GM12878 (cell line): ENCODE measurements at regions not wholly inside any gene's neighbourhood (a gene's known extent, or its start where the extent isn't known, plus 50 kb on each side); places are given as distances from the start of the nearest gene placed in this dataset.

Source experiments
- ATAC-seq: fragments of 200-7000 bp; cut with Tn5 transposase; 3 replicates; pipeline ENCODE4 v1.9.1; 2020; ENCODE audit warnings: mild to moderate bottlenecking, moderate library complexity
- BruUV-seq: library from RNA; stranded (reverse); fragments of 400-500 nt; replicated peaks from 2 replicates; lab custom pipeline; 2021; lab: Mats Ljungman, UMichigan
- CTCF ChIA-PET: fragments of 300-600 bp; sonication (Branson Sonifier 250); formaldehyde crosslinking; extraction: SDS; loops from one replicate; lab custom pipeline; 2021; ENCODE audit warnings: inconsistent platforms; lab: Yijun Ruan, JAX
- POLR2A ChIA-PET: fragments of 350-600 bp; formaldehyde crosslinking; extraction: SDS; loops from one replicate; lab custom pipeline; 2021; ENCODE audit warnings: inconsistent platforms; lab: Charles Lee
- RAD21 ChIA-PET: fragments of 300-600 bp; sonication (Branson Sonifier 250); formaldehyde crosslinking; loops from one replicate; lab custom pipeline; 2023; ENCODE audit warnings: antibody characterized with exemption; ENCODE audit not compliant: unreplicated experiment; lab: Charles Lee
- SMC1A ChIA-PET: fragments of 300-600 bp; sonication (Branson Sonifier 250); formaldehyde crosslinking; loops from one replicate; lab custom pipeline; 2023; ENCODE audit not compliant: unreplicated experiment, uncharacterized antibody; lab: Charles Lee
- DNase-seq: peaks from one replicate; pipeline ENCODE4 v3.0.0-alpha.2; 2011; ENCODE audit warnings: low read depth, low spot score
- FAIRE-seq: peaks from 3 replicates; lab custom pipeline; 2011; peaks lifted over from hg19 to GRCh38; lab: Jason Lieb, UNC
- H2AFZ ChIP-seq: 2 replicates; pipeline ENCODE4 v1.6.0; 2011; ENCODE audit warnings: low read depth, low read length, control low read depth; ENCODE audit not compliant: control insufficient read depth
- H3K27ac ChIP-seq: 2 replicates; pipeline ENCODE4 v1.5.1; 2011; ENCODE audit warnings: control low read depth; ENCODE audit not compliant: control insufficient read depth, insufficient read depth
- H3K27me3 ChIP-seq, 2 experiments: replicated peaks in 1 of 2; 2 replicates each; pipeline versions ENCODE4 v1.6.0 to v1.6.1; 2011; ENCODE audit warnings: low read length in 1 of 2; ENCODE audit not compliant: control insufficient read depth in 2 of 2, insufficient read depth in 2 of 2
- H3K36me3 ChIP-seq, 2 experiments: 2 replicates each; pipeline ENCODE4 v1.5.1; 2011; ENCODE audit warnings: low read length in 1 of 2; ENCODE audit not compliant: control insufficient read depth in 2 of 2, insufficient read depth in 2 of 2
- H3K4me1 ChIP-seq: 2 replicates; pipeline ENCODE4 v1.6.1; 2011; ENCODE audit warnings: mild to moderate bottlenecking, low read length, moderate library complexity, mixed read lengths; ENCODE audit not compliant: control insufficient read depth, insufficient read depth
- H3K4me2 ChIP-seq: 2 replicates; pipeline ENCODE4 v1.6.0; 2011; ENCODE audit warnings: control low read depth; ENCODE audit not compliant: control insufficient read depth, insufficient read depth
- H3K4me3 ChIP-seq: fragments of 200-600 bp; sonication (generic); 2 replicates; pipeline ENCODE4 v1.5.1; 2016
- H3K79me2 ChIP-seq: 2 replicates; pipeline ENCODE4 v1.6.0; 2011; ENCODE audit warnings: low read length; ENCODE audit not compliant: control insufficient read depth, insufficient read depth
- H3K9ac ChIP-seq: 2 replicates; pipeline ENCODE4 v1.8.0; 2011; ENCODE audit warnings: low read length, control low read depth, mixed read lengths; ENCODE audit not compliant: control insufficient read depth, insufficient read depth
- H3K9me3 ChIP-seq: replicated peaks from 3 replicates; pipeline ENCODE4 v1.5.1; 2011; ENCODE audit warnings: mild to moderate bottlenecking, low read length; ENCODE audit not compliant: control insufficient read depth, insufficient read depth
- H4K20me1 ChIP-seq: 2 replicates; pipeline ENCODE4 v1.6.0; 2011; ENCODE audit not compliant: control insufficient read depth, insufficient read depth
- BHLHE40 ChIP-seq, 2 experiments: fragments of 450-650 bp in 1 of 2; IDR thresholded peaks; 2 replicates each; pipeline ENCODE4 v1.6.1; 2011 to 2017; ENCODE audit warnings: low read depth in 2 of 2, borderline replicate concordance in 1 of 2, improper control_type of control experiment in 1 of 2, low read length in 1 of 2, mild to moderate bottlenecking in 1 of 2
- KDM1A ChIP-seq: fragments of 200-600 bp; sonication (generic); IDR thresholded peaks from 2 replicates; pipeline ENCODE4 v1.6.1; 2016; ENCODE audit warnings: borderline replicate concordance
- KLF5 ChIP-seq: fragments of 450-650 bp; IDR thresholded peaks from 2 replicates; pipeline ENCODE4 v1.6.1; 2014; ENCODE audit warnings: mild to moderate bottlenecking; ENCODE audit not compliant: partially characterized antibody
- NFXL1 ChIP-seq: fragments of 450-650 bp; IDR thresholded peaks from 2 replicates; pipeline ENCODE4 v1.6.1; 2017; ENCODE audit warnings: antibody characterized with exemption, mild to moderate bottlenecking, borderline replicate concordance
- NR2F1 ChIP-seq: fragments of 450-650 bp; conservative IDR thresholded peaks from 2 replicates; pipeline ENCODE4 v1.6.1; 2017; ENCODE audit warnings: mild to moderate bottlenecking
- RBBP5 ChIP-seq: fragments of 200-600 bp; sonication (generic); conservative IDR thresholded peaks from 2 replicates; pipeline ENCODE4 v1.6.1; 2016
- RFX5 ChIP-seq: IDR thresholded peaks from 2 replicates; pipeline ENCODE4 v1.6.1; 2011; ENCODE audit warnings: low read depth, low read length, improper control_type of control experiment
- SIN3A ChIP-seq: IDR thresholded peaks from 2 replicates; pipeline ENCODE4 v1.6.1; 2012; ENCODE audit warnings: low read depth, low read length, improper control_type of control experiment
- SREBF1 ChIP-seq: IDR thresholded peaks from 2 replicates; pipeline ENCODE4 v1.6.1; 2012; ENCODE audit warnings: mild to moderate bottlenecking, low read length
- YBX1 ChIP-seq: fragments of 450-650 bp; IDR thresholded peaks from 2 replicates; pipeline ENCODE4 v1.6.1; 2016; ENCODE audit warnings: antibody characterized with exemption
- WGBS: methylation state at CpG from one replicate; pipeline ENCODE4 v1.1.6; 2016; ENCODE audit warnings: low lambda C conversion rate; ENCODE audit not compliant: insufficient replicate concordance, insufficient coverage; ENCODE audit errors: missing lambda C conversion rate; 5-methylcytosine and 5-hydroxymethylcytosine counted together
- in situ Hi-C: fragments of 300-500 bp; cut with MboI; formaldehyde crosslinking; loops from 9 replicates; pipeline ENCODE4 v1.14.3; 2018; ENCODE audit warnings: mixed read lengths
- intact Hi-C: fragments of 100-400 bp; cut with micrococcal nuclease; formaldehyde crosslinking; loops from one replicate; pipeline ENCODE4 v1.14.2; 2022; ENCODE audit not compliant: unreplicated experiment
- TF ChIP-seq, protein P1 (sequence below): IDR thresholded peaks from 2 replicates; pipeline ENCODE4 v1.6.1; 2012; ENCODE audit warnings: low read depth, low read length, improper control_type of control experiment
- TF ChIP-seq, protein P2 (sequence below): fragments of 450-650 bp; IDR thresholded peaks from 2 replicates; pipeline ENCODE4 v1.6.1; 2014; ENCODE audit warnings: mild to moderate bottlenecking
- TF ChIP-seq, protein P3 (sequence below): fragments of 450-650 bp; IDR thresholded peaks from 2 replicates; pipeline ENCODE4 v1.6.1; 2018; ENCODE audit warnings: borderline replicate concordance, mild to moderate bottlenecking; ENCODE audit not compliant: partially characterized antibody
- TF ChIP-seq, protein P4 (sequence below): fragments of 450-650 bp; IDR thresholded peaks from 2 replicates; pipeline ENCODE4 v1.6.1; 2017; ENCODE audit warnings: mild to moderate bottlenecking

DNA sequence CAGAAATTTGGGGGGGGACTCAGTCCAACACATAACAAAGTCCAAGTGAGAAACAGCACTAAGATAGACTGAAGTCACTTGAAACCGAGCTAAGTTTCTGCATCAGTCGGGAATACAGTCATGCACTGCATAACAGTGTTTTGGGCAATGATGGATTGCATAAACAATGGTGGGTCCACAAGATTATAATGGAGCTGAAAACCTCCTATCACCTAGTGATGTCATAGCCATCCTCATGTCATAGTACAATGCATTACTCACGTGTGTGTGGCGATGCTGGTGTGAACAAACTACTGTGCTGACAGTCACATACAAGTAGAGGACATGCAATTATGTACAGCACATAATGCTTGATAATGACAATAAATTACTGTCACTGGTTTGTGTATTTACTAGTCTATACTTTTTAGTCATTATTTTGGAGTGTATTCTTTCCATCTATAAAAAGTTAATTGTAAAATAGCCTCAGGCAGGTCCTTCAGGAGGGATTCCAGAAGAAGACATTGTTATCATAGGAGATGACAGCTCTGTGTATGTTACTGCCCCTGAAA is 154.5 kb upstream of the ECI2 start (continued):
- TF ChIP-seq, protein P1, sequence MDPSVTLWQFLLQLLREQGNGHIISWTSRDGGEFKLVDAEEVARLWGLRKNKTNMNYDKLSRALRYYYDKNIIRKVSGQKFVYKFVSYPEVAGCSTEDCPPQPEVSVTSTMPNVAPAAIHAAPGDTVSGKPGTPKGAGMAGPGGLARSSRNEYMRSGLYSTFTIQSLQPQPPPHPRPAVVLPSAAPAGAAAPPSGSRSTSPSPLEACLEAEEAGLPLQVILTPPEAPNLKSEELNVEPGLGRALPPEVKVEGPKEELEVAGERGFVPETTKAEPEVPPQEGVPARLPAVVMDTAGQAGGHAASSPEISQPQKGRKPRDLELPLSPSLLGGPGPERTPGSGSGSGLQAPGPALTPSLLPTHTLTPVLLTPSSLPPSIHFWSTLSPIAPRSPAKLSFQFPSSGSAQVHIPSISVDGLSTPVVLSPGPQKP = no peak
- no peak for TF ChIP-seq NR2F1
- no peak for TF ChIP-seq RFX5
- TF ChIP-seq, protein P2, sequence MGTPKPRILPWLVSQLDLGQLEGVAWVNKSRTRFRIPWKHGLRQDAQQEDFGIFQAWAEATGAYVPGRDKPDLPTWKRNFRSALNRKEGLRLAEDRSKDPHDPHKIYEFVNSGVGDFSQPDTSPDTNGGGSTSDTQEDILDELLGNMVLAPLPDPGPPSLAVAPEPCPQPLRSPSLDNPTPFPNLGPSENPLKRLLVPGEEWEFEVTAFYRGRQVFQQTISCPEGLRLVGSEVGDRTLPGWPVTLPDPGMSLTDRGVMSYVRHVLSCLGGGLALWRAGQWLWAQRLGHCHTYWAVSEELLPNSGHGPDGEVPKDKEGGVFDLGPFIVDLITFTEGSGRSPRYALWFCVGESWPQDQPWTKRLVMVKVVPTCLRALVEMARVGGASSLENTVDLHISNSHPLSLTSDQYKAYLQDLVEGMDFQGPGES = no peak
- TF ChIP-seq BHLHE40 (IDR thresholded peaks at IDR 0.05; ENCODE audit: borderline replicate concordance in 1 of 2, low read depth in 2 of 2, low read length in 1 of 2) = no peak
- TF ChIP-seq SREBF1 = no peak

DNA sequence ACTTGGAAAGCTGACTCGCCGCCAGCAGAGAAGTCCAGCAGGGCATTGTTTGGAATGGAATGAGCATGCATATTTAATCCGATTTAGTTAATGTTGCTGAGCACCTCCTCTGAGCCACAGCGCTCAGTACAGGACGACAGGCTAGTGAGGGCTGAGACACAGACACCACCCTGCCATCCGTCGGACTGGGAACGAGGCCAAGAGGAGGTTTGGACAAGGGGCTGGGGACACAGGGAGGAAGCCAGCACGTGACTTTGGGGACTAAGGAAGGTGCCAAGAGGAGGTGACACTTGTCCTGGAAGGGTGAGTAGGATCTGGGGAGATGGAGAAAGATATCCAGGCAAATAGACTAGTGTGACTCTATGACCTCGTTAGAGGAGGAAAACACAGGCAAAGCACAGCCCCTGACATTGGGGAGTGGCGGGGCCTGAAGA is 152.5 kb upstream of the ECI2 start:
- no peak for TF ChIP-seq KLF5
- TF ChIP-seq KDM1A = no peak
- TF ChIP-seq, protein P3, sequence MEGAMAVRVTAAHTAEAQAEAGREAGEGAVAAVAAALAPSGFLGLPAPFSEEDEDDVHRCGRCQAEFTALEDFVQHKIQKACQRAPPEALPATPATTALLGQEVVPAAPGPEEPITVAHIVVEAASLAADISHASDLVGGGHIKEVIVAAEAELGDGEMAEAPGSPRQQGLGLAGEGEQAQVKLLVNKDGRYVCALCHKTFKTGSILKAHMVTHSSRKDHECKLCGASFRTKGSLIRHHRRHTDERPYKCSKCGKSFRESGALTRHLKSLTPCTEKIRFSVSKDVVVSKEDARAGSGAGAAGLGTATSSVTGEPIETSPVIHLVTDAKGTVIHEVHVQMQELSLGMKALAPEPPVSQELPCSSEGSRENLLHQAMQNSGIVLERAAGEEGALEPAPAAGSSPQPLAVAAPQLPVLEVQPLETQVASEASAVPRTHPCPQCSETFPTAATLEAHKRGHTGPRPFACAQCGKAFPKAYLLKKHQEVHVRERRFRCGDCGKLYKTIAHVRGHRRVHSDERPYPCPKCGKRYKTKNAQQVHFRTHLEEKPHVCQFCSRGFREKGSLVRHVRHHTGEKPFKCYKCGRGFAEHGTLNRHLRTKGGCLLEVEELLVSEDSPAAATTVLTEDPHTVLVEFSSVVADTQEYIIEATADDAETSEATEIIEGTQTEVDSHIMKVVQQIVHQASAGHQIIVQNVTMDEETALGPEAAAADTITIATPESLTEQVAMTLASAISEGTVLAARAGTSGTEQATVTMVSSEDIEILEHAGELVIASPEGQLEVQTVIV = no peak
- no peak for TF ChIP-seq NFXL1
- TF ChIP-seq SIN3A = no peak
- TF ChIP-seq, protein P4, sequence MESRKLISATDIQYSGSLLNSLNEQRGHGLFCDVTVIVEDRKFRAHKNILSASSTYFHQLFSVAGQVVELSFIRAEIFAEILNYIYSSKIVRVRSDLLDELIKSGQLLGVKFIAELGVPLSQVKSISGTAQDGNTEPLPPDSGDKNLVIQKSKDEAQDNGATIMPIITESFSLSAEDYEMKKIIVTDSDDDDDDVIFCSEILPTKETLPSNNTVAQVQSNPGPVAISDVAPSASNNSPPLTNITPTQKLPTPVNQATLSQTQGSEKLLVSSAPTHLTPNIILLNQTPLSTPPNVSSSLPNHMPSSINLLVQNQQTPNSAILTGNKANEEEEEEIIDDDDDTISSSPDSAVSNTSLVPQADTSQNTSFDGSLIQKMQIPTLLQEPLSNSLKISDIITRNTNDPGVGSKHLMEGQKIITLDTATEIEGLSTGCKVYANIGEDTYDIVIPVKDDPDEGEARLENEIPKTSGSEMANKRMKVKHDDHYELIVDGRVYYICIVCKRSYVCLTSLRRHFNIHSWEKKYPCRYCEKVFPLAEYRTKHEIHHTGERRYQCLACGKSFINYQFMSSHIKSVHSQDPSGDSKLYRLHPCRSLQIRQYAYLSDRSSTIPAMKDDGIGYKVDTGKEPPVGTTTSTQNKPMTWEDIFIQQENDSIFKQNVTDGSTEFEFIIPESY = no peak
- no peak for TF ChIP-seq RBBP5
- no peak for TF ChIP-seq YBX1
- TF ChIP-seq, all 136 proteins: peak for 0
- RAD21 ChIA-PET = no interaction called here
- H3K4me1 ChIP-seq = no peaks in the 10 kb centered on the region
- H3K27me3 ChIP-seq = 0 out of 4 replicates have a peak, but pooled peaks cover 0 to 3% of the 10 kb centered on the region in 2 experiments
- H3K27ac ChIP-seq = no peak overlapping the region
- CTCF ChIA-PET = interaction anchor here (0.6 kb wide), 1 partner anchor 883 kb away, joined by 3 read pairs; no protein-coding TSS in a partner anchor
- no peak for ATAC-seq
- intact Hi-C loops (no loop called here), in situ Hi-C loops (no loop called here)
- H4K20me1 ChIP-seq = no peaks in the 10 kb centered on the region
- no peak for DNase-seq
- 51% methylated on average over 11 of the region's 11 CpGs for WGBS
- SMC1A ChIA-PET = no interaction called here
- H3K36me3 ChIP-seq = no peaks in the 10 kb centered on the region
- no peak overlapping the region for H3K4me3 ChIP-seq
- no peaks in the 10 kb centered on the region for H3K9me3 ChIP-seq
- no peaks in the 10 kb centered on the region for H3K79me2 ChIP-seq
- BruUV-seq = no TSS peak
- FAIRE-seq = no peak
- no peak overlapping the region for H3K4me2 ChIP-seq
- no peak overlapping the region for H2AFZ ChIP-seq
- POLR2A ChIA-PET = no interaction called here
- no peak overlapping the region for H3K9ac ChIP-seq
